Neural progenitor cell (in vitro differentiated cells): ENCODE measurements at regions not wholly inside any gene's neighbourhood (a gene's known extent, or its start where the extent isn't known, plus 50 kb on each side); places are given as distances from the start of the nearest gene placed in this dataset.

Source experiments
- DNase-seq: peaks from one replicate; pipeline ENCODE4 v3.0.0-alpha.2; 2016; ENCODE audit warnings: low spot score
- H2AFZ ChIP-seq: fragments of 200-600 bp; sonication (generic); replicated peaks from 2 replicates; pipeline ENCODE4 v1.6.1; 2016; ENCODE audit warnings: antibody characterized with exemption
- H3F3A ChIP-seq: fragments of 200-600 bp; sonication (generic); 2 replicates; pipeline ENCODE4 v1.6.1; 2016; ENCODE audit warnings: antibody characterized with exemption, low read depth
- H3K27ac ChIP-seq: fragments of 200-600 bp; sonication (generic); 2 replicates; pipeline ENCODE4 v1.5.1; 2016; ENCODE audit warnings: mild to moderate bottlenecking
- H3K27me3 ChIP-seq: fragments of 200-600 bp; sonication (generic); 2 replicates; pipeline ENCODE4 v1.6.1; 2016; ENCODE audit warnings: mild to moderate bottlenecking, moderate library complexity
- H3K36me3 ChIP-seq: fragments of 200-600 bp; sonication (generic); 2 replicates; pipeline ENCODE4 v1.5.1; 2016
- H3K4me1 ChIP-seq: fragments of 200-600 bp; sonication (generic); 2 replicates; pipeline ENCODE4 v1.6.1; 2016; ENCODE audit warnings: mixed run types
- H3K4me2 ChIP-seq: fragments of 200-600 bp; sonication (generic); 2 replicates; pipeline ENCODE4 v1.6.1; 2016
- H3K4me3 ChIP-seq: fragments of 200-600 bp; sonication (generic); 2 replicates; pipeline ENCODE4 v1.5.1; 2016
- H3K79me2 ChIP-seq: fragments of 200-600 bp; sonication (generic); 2 replicates; pipeline ENCODE4 v1.6.1; 2016; ENCODE audit warnings: low read depth
- H3K9ac ChIP-seq: fragments of 200-600 bp; sonication (generic); 2 replicates; pipeline ENCODE4 v1.6.1; 2016
- H3K9me3 ChIP-seq: fragments of 200-600 bp; sonication (generic); 2 replicates; pipeline ENCODE4 v1.5.1; 2016; ENCODE audit warnings: low read depth
- H4K20me1 ChIP-seq: fragments of 200-600 bp; sonication (generic); 2 replicates; pipeline ENCODE4 v1.6.1; 2016; ENCODE audit warnings: low read depth
- H3K27ac Mint-ChIP-seq: 3 replicates; pipeline ENCODE4 v1.8.0; 2021; ENCODE audit warnings: mixed read lengths
- H3K27me3 Mint-ChIP-seq: 2 replicates; pipeline ENCODE4 v1.8.0; 2022; ENCODE audit warnings: low read depth, mild to moderate bottlenecking, inconsistent platforms, moderate library complexity, mixed read lengths; ENCODE audit not compliant: insufficient read depth
- H3K36me3 Mint-ChIP-seq: 3 replicates; pipeline ENCODE4 v1.8.0; 2021; ENCODE audit warnings: mixed read lengths
- H3K4me1 Mint-ChIP-seq: 3 replicates; pipeline ENCODE4 v1.8.0; 2021; ENCODE audit warnings: mixed read lengths
- H3K4me3 Mint-ChIP-seq: 3 replicates; pipeline ENCODE4 v1.8.0; 2021; ENCODE audit warnings: mild to moderate bottlenecking, moderate library complexity, mixed read lengths
- H3K9me3 Mint-ChIP-seq: 3 replicates; pipeline ENCODE4 v1.8.0; 2020; ENCODE audit warnings: mixed read lengths
- EZH2 ChIP-seq: fragments of 200-600 bp; sonication (generic); IDR thresholded peaks from 2 replicates; pipeline ENCODE4 v1.6.1; 2017; ENCODE audit warnings: antibody characterized with exemption, mild to moderate bottlenecking, moderate library complexity
- EZH2phosphoT487 ChIP-seq: fragments of 200-600 bp; sonication (generic); IDR thresholded peaks from 2 replicates; pipeline ENCODE4 v1.6.1; 2017; ENCODE audit warnings: antibody characterized with exemption
- TF ChIP-seq, protein P1 (sequence below): fragments of 200-600 bp; sonication (generic); IDR thresholded peaks from 2 replicates; pipeline ENCODE4 v1.5.1; 2017; ENCODE audit warnings: antibody characterized with exemption, mild to moderate bottlenecking

DNA sequence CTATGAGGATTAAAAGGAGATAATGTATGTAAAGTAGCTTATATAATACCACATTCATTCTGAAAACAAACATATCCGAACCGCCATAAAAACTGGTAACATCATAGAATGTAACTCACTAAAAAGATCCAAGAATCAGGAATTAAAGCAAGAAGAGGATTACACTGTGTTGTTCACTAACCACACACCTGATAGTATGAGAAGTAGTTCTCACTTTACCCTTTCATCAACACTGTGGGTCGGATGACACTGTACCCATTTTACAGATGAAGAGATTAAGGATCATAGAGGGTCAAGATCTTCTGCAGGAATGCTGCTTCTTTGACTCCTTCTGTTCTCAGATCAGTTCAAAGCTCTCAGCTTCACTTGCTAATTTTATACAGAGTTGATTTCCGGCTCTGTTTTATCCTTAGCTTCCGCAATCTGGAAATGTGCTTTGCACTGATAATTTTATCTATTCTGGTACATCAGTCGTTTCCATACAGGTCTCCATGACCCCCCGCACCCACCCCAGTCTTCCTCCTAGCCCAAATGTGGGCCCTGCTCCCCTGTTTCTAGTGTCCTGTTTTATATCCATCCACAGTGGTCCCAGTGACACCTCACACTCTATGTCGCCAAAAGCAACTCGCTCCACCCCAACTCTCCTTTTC lies 288.6 kb upstream of the CCL2 start:
- Histone ChIP-seq H4K20me1 (no peaks in the 10 kb centered on the region), H3K79me2 (no peaks in the 10 kb centered on the region), H3K27me3 (no peaks in the 10 kb centered on the region), H3K9ac (no peak overlapping the region), H3F3A (no peaks in the 10 kb centered on the region), H3K4me1 (no peaks in the 10 kb centered on the region), H3K4me2 (no peak overlapping the region), H2AFZ (no peak overlapping the region), H3K9me3 (no peaks in the 10 kb centered on the region), H3K27ac (no peak overlapping the region), H3K36me3 (no peaks in the 10 kb centered on the region), H3K4me3 (no peak overlapping the region)
- Mint-ChIP-seq H3K27me3 (peaks cover 5% of the 10 kb centered on the region), H3K9me3 (no peaks in the 10 kb centered on the region), H3K4me1 (peaks cover 7% of the 10 kb centered on the region), H3K27ac (no peak overlapping the region), H3K36me3 (no peaks in the 10 kb centered on the region), H3K4me3 (no peak overlapping the region)
- TF ChIP-seq, protein P1, sequence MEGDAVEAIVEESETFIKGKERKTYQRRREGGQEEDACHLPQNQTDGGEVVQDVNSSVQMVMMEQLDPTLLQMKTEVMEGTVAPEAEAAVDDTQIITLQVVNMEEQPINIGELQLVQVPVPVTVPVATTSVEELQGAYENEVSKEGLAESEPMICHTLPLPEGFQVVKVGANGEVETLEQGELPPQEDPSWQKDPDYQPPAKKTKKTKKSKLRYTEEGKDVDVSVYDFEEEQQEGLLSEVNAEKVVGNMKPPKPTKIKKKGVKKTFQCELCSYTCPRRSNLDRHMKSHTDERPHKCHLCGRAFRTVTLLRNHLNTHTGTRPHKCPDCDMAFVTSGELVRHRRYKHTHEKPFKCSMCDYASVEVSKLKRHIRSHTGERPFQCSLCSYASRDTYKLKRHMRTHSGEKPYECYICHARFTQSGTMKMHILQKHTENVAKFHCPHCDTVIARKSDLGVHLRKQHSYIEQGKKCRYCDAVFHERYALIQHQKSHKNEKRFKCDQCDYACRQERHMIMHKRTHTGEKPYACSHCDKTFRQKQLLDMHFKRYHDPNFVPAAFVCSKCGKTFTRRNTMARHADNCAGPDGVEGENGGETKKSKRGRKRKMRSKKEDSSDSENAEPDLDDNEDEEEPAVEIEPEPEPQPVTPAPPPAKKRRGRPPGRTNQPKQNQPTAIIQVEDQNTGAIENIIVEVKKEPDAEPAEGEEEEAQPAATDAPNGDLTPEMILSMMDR, result no peak
- TF ChIP-seq EZH2, result no peak
- TF ChIP-seq EZH2phosphoT487, result no peak
- no peak for DNase-seq

- Histone ChIP-seq H3K4me2 (no peak overlapping the region), H3K36me3 (no peaks in the 10 kb centered on the region), H3K27ac (no peak overlapping the region), H3K9me3 (no peaks in the 10 kb centered on the region), H3K4me1 (no peaks in the 10 kb centered on the region), H3K9ac (no peak overlapping the region), H3K27me3 (no peaks in the 10 kb centered on the region), H3F3A (no peaks in the 10 kb centered on the region), H4K20me1 (no peaks in the 10 kb centered on the region), H2AFZ (no peak overlapping the region), H3K4me3 (no peak overlapping the region), H3K79me2 (no peaks in the 10 kb centered on the region)
- Mint-ChIP-seq H3K9me3 (no peaks in the 10 kb centered on the region), H3K4me3 (no peak overlapping the region), H3K4me1 (peaks cover 7% of the 10 kb centered on the region), H3K27me3 (peaks cover 6% of the 10 kb centered on the region), H3K36me3 (no peaks in the 10 kb centered on the region), H3K27ac (no peak overlapping the region)
- TF ChIP-seq EZH2phosphoT487 (no peak), EZH2 (no peak)
- TF ChIP-seq, protein P1, result no peak
- no peak for DNase-seq
Observed at GRCh38 chr17:33967608-33968349, 287.3 kb upstream of the CCL2 start.

DNA sequence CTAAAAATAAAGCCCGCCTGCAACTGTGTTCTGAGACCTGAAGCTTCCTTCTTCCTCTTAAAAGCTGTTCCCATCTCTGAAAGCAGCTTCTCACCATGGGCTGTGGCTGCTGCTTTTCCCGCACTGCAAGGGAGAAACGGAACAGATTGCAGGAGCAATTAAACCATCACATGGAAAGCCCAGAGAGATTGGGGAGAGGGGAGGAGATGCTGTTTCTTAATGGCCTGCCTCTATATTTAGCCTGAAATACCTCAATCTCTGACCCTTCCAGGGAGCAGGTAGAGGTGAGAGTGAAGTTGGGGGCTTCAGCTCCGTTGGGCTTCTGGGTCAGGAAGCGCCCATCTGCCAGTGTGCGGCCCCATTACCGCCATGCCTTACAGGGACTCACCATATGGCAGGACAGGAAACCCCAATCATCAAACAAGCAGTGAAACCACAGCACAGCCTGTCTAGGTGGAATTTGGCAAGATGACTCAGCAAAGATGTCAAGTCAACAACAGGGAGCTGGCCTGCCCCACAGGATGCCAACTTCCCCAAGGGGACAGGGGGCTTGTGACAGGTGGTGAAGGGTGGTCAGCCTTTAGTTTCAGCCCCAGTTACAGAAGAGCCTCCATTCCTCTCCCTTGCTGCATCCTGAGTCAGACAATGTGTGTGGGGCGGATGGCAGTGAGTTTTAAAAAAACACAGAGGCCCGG lies 286.6 kb upstream of the CCL2 start:
- DNase-seq, result no peak
- Histone ChIP-seq H3K9ac (no peak overlapping the region), H3F3A (no peaks in the 10 kb centered on the region), H3K4me3 (no peak overlapping the region), H3K9me3 (no peaks in the 10 kb centered on the region), H2AFZ (no peak overlapping the region), H3K27ac (no peak overlapping the region), H3K36me3 (no peaks in the 10 kb centered on the region), H3K4me2 (no peak overlapping the region), H3K27me3 (no peaks in the 10 kb centered on the region), H4K20me1 (no peaks in the 10 kb centered on the region), H3K4me1 (peaks cover 5% of the 10 kb centered on the region), H3K79me2 (no peaks in the 10 kb centered on the region)
- Mint-ChIP-seq H3K4me3 (no peak overlapping the region), H3K9me3 (no peaks in the 10 kb centered on the region), H3K27me3 (peaks cover 5% of the 10 kb centered on the region), H3K4me1 (peaks cover 10% of the 10 kb centered on the region), H3K27ac (no peak overlapping the region), H3K36me3 (no peaks in the 10 kb centered on the region)
- TF ChIP-seq EZH2phosphoT487 (no peak), EZH2 (no peak)
- TF ChIP-seq, protein P1, result no peak
